Kidney (tissue), 13 donors: ENCODE measurements at regions not wholly inside any gene's neighbourhood (a gene's known extent, or its start where the extent isn't known, plus 50 kb on each side); places are given as distances from the start of the nearest gene placed in this dataset.

ENCODE experiments used
- DNase-seq, 5 donors: peaks; one replicate each; pipeline ENCODE4 v3.0.0-alpha.2; 2013 to 2020
- FAIRE-seq: peaks from 2 replicates; lab custom pipeline; 2012; peaks lifted over from hg19 to GRCh38; lab: Jason Lieb, UNC
- H3K27ac ChIP-seq, 2 donors: one replicate each; pipeline ENCODE4 v1.7.0; 2013; ENCODE audit warnings: low read depth in 2 of 2, low read length in 2 of 2, inconsistent platforms in 1 of 2
- H3K27me3 ChIP-seq: one replicate; pipeline ENCODE4 v1.7.1; 2013; ENCODE audit warnings: low read length, inconsistent platforms; ENCODE audit not compliant: control insufficient read depth, insufficient read depth
- H3K36me3 ChIP-seq, 3 donors: one replicate each; pipeline versions ENCODE4 v1.7.0 to v1.7.1; 2013; ENCODE audit warnings: low read length in 3 of 3, control low read depth in 1 of 3, inconsistent platforms in 1 of 3; ENCODE audit not compliant: insufficient read depth in 3 of 3, control insufficient read depth in 2 of 3
- H3K4me1 ChIP-seq, 3 donors: one replicate each; pipeline versions ENCODE4 v1.7.0 to v1.7.1; 2013; ENCODE audit warnings: low read length in 3 of 3, inconsistent platforms in 1 of 3, low read depth in 1 of 3; ENCODE audit not compliant: control insufficient read depth in 2 of 3, insufficient read depth in 2 of 3
- H3K4me3 ChIP-seq, 3 donors: one replicate each; pipeline versions ENCODE4 v1.7.0 to v1.8.1; 2013; ENCODE audit warnings: low read length in 3 of 3, control low read depth in 1 of 3, inconsistent platforms in 1 of 3
- H3K9ac ChIP-seq, 3 donors: one replicate each; pipeline versions ENCODE4 v1.7.0 to v1.7.1; 2013; ENCODE audit warnings: low read length in 3 of 3, control low read depth in 1 of 3, inconsistent platforms in 1 of 3
- H3K9me3 ChIP-seq, 3 donors: one replicate each; pipeline versions ENCODE4 v1.7.0 to v1.7.1; 2013; ENCODE audit warnings: low read length in 3 of 3, control low read depth in 1 of 3, inconsistent platforms in 1 of 3; ENCODE audit not compliant: control insufficient read depth in 2 of 3, insufficient read depth in 1 of 3
- CTCF ChIP-seq: IDR thresholded peaks from 3 replicates; pipeline ENCODE4 v1.5.1; 2012; ENCODE audit warnings: mild to moderate bottlenecking, moderate library complexity, borderline replicate concordance; ENCODE audit not compliant: insufficient read depth; ENCODE audit errors: extremely low read depth
- intact Hi-C: fragments of 100-400 bp; cut with DNase I; formaldehyde crosslinking; loops from one replicate; pipeline ENCODE4 v1.11.1; 2022
- donor health status: control.
- donor health status: control.
- donor health status: control.
- donor health status: control.
- donor health status: control.
- donor health status: DM: yes; HTN: yes; CAD: no.
- donor health status: Normal renal cell carcinoma (clear cell type).

- no peak overlapping the region for H3K4me3 ChIP-seq
- H3K9ac ChIP-seq: no peak overlapping the region
- H3K9me3 ChIP-seq: no peaks in the 10 kb centered on the region
- H3K4me1 ChIP-seq: no peaks in the 10 kb centered on the region
- DNase-seq (no peak), FAIRE-seq (no peak)
- no peak for TF ChIP-seq CTCF
- H3K27ac ChIP-seq: no peak overlapping the region
- intact Hi-C loops: no loop called here
- no peaks in the 10 kb centered on the region for H3K27me3 ChIP-seq
- no peaks in the 10 kb centered on the region for H3K36me3 ChIP-seq
Measured at GRCh38 chr7:49151146-49151545, 226.8 kb downstream of the CDC14C start.

DNA sequence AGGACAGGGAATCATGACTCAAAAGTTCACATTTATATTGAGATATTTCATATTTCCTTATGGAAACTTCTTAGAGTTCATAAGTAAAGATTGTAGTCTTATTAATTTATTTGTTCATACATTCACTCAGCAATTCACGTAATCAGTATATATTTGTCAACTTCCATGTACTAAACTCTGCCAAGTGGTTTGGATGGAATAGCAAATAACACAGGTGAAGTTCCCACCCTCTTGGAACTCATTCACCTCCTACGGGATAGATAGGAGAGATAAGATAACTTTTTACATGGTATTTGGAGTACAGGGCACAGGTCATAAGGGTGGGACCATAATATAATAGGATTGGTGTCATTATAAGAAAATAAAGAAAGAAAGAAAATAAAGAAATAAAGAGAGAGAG is 234.0 kb downstream of the CDC14C start:
- H3K9me3 ChIP-seq: no peaks in the 10 kb centered on the region
- H3K27me3 ChIP-seq: no peaks in the 10 kb centered on the region
- no peak overlapping the region for H3K9ac ChIP-seq
- no peak for FAIRE-seq
- no peak overlapping the region for H3K27ac ChIP-seq
- H3K4me3 ChIP-seq: no peak overlapping the region
- H3K36me3 ChIP-seq: no peaks in the 10 kb centered on the region
- no peak for TF ChIP-seq CTCF
- intact Hi-C loops: no loop called here
- no peak for DNase-seq
- no peaks in the 10 kb centered on the region for H3K4me1 ChIP-seq

DNA sequence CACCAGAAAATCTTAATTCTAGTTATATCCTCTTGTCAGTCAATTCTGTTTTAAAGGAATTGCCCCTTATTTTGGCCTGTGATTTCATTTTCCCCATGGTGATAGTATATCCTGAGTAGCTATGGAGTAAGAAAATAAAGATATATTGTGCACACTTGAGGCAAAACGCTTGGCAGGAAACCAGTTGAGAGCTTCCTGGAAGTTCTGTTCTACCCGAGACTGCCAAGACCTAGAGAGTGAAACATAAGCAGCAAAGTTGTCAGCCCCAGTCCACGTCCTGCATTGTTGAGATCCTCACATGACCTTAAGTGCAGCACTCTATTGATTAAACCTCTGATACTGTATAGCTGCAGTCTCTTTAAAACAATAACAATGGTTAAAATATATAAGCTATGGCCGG is 235.2 kb downstream of the CDC14C start:
- H3K4me3 ChIP-seq: no peak overlapping the region
- H3K9me3 ChIP-seq: no peaks in the 10 kb centered on the region
- H3K36me3 ChIP-seq: no peaks in the 10 kb centered on the region
- DNase-seq (peak in 1 of 5 donors; percentile 35), FAIRE-seq (no peak)
- H3K27me3 ChIP-seq: no peaks in the 10 kb centered on the region
- no peak for TF ChIP-seq CTCF
- H3K4me1 ChIP-seq: no peaks in the 10 kb centered on the region
- no peak overlapping the region for H3K9ac ChIP-seq
- intact Hi-C loops: no loop called here
- H3K27ac ChIP-seq: no peak overlapping the region

DNA sequence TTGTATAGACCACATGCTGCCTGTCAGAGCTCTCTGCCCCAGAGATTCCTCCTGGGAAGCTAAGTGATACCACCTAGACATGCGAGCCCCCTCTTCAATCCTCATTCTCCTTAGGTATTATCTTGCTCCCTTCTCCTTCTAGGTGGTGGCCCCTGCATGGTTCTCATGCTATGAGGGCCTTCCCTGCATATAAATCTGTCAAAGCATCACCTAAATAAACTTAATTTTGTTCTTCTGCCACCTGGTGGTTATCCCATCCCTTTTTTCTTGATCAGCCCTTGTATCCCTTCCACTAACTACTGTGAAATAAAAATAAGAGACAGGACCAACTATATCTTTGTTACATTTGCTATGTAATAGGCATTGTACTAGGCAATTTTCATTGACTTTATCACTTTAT is 242.1 kb downstream of the CDC14C start:
- DNase-seq: peak in 1 of 5 donors; percentile 8
- H3K27ac ChIP-seq: no peak overlapping the region
- H3K9ac ChIP-seq: no peak overlapping the region
- no peak for TF ChIP-seq CTCF
- H3K4me3 ChIP-seq: no peak overlapping the region
- no peaks in the 10 kb centered on the region for H3K27me3 ChIP-seq
- H3K4me1 ChIP-seq: no peaks in the 10 kb centered on the region
- FAIRE-seq: no peak
- no peaks in the 10 kb centered on the region for H3K36me3 ChIP-seq
- no peaks in the 10 kb centered on the region for H3K9me3 ChIP-seq
- intact Hi-C loops: no loop called here
